NCI-H2029 (cell line): ENCODE measurements at regions not wholly inside any gene's neighbourhood (a gene's known extent, or its start where the extent isn't known, plus 50 kb on each side); places are given as distances from the start of the nearest gene placed in this dataset.
"Not testable (repeated sequence)": the region's sequence is repeated elsewhere in the genome, so short reads cannot be mapped to it uniquely, and the experiment has no call there.

Source experiments
- DNase-seq: peaks from one replicate; lab custom pipeline; 2025; lab: John Stamatoyannopoulos, UW

- no peak for DNase-seq
These were observed 62.0 kb downstream of the SKIDA1 start for GRCh38 chr10:21463436-21463835.

GRCh38 chr10:21458126-21458871 lies 67.2 kb downstream of the SKIDA1 start:
- DNase-seq = no peak

GRCh38 chr10:21456160-21456559 lies 69.3 kb downstream of the SKIDA1 start:
- DNase-seq = no peak

- no peak for DNase-seq
These were observed 73.3 kb downstream of the SKIDA1 start for GRCh38 chr10:21452203-21452602.

GRCh38 chr10:21449288-21449966 lies 76.1 kb downstream of the SKIDA1 start:
- no peak for DNase-seq

- DNase-seq = no peak
These were observed 80.3 kb downstream of the SKIDA1 start for GRCh38 chr10:21445163-21445562.

- no peak for DNase-seq
These were observed 83.9 kb downstream of the SKIDA1 start for GRCh38 chr10:21441625-21442024.

GRCh38 chr10:21438914-21439313 lies 86.6 kb downstream of the SKIDA1 start:
- DNase-seq = not testable (repeated sequence)

- no peak for DNase-seq
These were observed 87.6 kb downstream of the SKIDA1 start for GRCh38 chr10:21437770-21438382.

GRCh38 chr10:21432266-21432665 lies 93.2 kb downstream of the SKIDA1 start:
- no peak for DNase-seq

GRCh38 chr10:21431799-21432198 lies 93.7 kb downstream of the SKIDA1 start:
- no peak for DNase-seq

- no peak for DNase-seq
These were observed 97.5 kb downstream of the SKIDA1 start for GRCh38 chr10:21427804-21428481.

GRCh38 chr10:21424459-21424861 lies 101.0 kb downstream of the SKIDA1 start:
- DNase-seq = no peak

GRCh38 chr10:21423850-21424249 lies 101.6 kb downstream of the SKIDA1 start:
- no peak for DNase-seq

GRCh38 chr10:21423338-21423737 lies 102.1 kb downstream of the SKIDA1 start:
- DNase-seq = no peak

- no peak for DNase-seq
These were observed 103.7 kb downstream of the SKIDA1 start for GRCh38 chr10:21421794-21422193.

GRCh38 chr10:21421016-21421415 lies 104.5 kb downstream of the SKIDA1 start:
- DNase-seq = no peak

- not testable (repeated sequence) for DNase-seq
These were observed 106.4 kb downstream of the SKIDA1 start for GRCh38 chr10:21418981-21419576.

GRCh38 chr10:21417172-21417712 lies 108.2 kb downstream of the SKIDA1 start:
- no peak for DNase-seq

- DNase-seq = no peak
These were observed 111.8 kb downstream of the SKIDA1 start for GRCh38 chr10:21413680-21414079.

- no peak for DNase-seq
These were observed 112.2 kb downstream of the SKIDA1 start for GRCh38 chr10:21413268-21413667.
